ENCODE measurements at regions not wholly inside any gene's neighbourhood (a gene's known extent, or its start where the extent isn't known, plus 50 kb on each side); places are given as distances from the start of the nearest gene placed in this dataset.

GRCh38 chr7:84271543-84271942 lies 77.0 kb upstream of the SEMA3A start:
- TF ChIP-seq CTCF (IDR thresholded peaks at IDR 0.05) (no peak), POLR2A (IDR thresholded peaks at IDR 0.05) (no peak), EP300 (IDR thresholded peaks at IDR 0.05) (no peak)
